CD4-positive, alpha-beta T cell treated with Interleukin-2 at 100 ng/mL for 4 hours (primary cell): ENCODE measurements at regions not wholly inside any gene's neighbourhood (a gene's known extent, or its start where the extent isn't known, plus 50 kb on each side); places are given as distances from the start of the nearest gene placed in this dataset.

ENCODE experiments used
- DNase-seq: peaks from one replicate; pipeline ENCODE4 v3.0.0-alpha.2; 2020; ENCODE audit warnings: low spot score

- no peak for DNase-seq
These were observed 114.1 kb upstream of the NPY2R start for GRCh38 chr4:155094201-155094820.

- no peak for DNase-seq
These were observed 109.2 kb upstream of the NPY2R start for GRCh38 chr4:155099231-155099630.

GRCh38 chr4:155106629-155107028, 101.8 kb upstream of the NPY2R start:
- no peak for DNase-seq

- no peak for DNase-seq
These were observed 101.4 kb upstream of the NPY2R start for GRCh38 chr4:155107059-155107458.

GRCh38 chr4:155114790-155115189, 93.6 kb upstream of the NPY2R start:
- no peak for DNase-seq

- DNase-seq, result no peak
These were observed 89.4 kb upstream of the NPY2R start for GRCh38 chr4:155119006-155119405.

GRCh38 chr4:155120536-155120935, 87.9 kb upstream of the NPY2R start:
- DNase-seq, result no peak

- no peak for DNase-seq
These were observed 86.1 kb upstream of the NPY2R start for GRCh38 chr4:155122382-155122781.

GRCh38 chr4:155134136-155134535, 74.3 kb upstream of the NPY2R start:
- no peak for DNase-seq

- no peak for DNase-seq
These were observed 67.5 kb upstream of the NPY2R start for GRCh38 chr4:155140889-155141288.

GRCh38 chr4:155143512-155143911, 64.9 kb upstream of the NPY2R start:
- no peak for DNase-seq
